H1 (cell line): ENCODE measurements at regions not wholly inside any gene's neighbourhood (a gene's known extent, or its start where the extent isn't known, plus 50 kb on each side); places are given as distances from the start of the nearest gene placed in this dataset.

Source experiments
- CTCF ChIA-PET: fragments of 300-600 bp; sonication (Branson Sonifier 250); formaldehyde crosslinking; loops from one replicate; lab custom pipeline; 2021; ENCODE audit not compliant: partially characterized antibody; lab: Charles Lee
- POLR2A ChIA-PET: fragments of 300-600 bp; sonication (Branson Sonifier 250); formaldehyde crosslinking; loops from one replicate; lab custom pipeline; 2021; ENCODE audit warnings: inconsistent platforms; ENCODE audit not compliant: partially characterized antibody; lab: Charles Lee
- DNase-seq, 2 experiments: peaks; one replicate each; pipeline versions ENCODE4 v3.0.0 to v3.0.0-alpha.2; 2010 to 2022; ENCODE audit warnings: low spot score in 2 of 2, low read depth in 1 of 2, mixed read lengths in 1 of 2
- FAIRE-seq: peaks from 2 replicates; lab custom pipeline; 2011; peaks lifted over from hg19 to GRCh38; lab: Jason Lieb, UNC
- H2AFZ ChIP-seq: 2 replicates; pipeline ENCODE4 v1.8.1; 2012; ENCODE audit warnings: low read length, inconsistent platforms
- H2AK5ac ChIP-seq: 2 replicates; pipeline ENCODE4 v1.6.1; 2013; ENCODE audit warnings: low read depth, low read length
- H2BK120ac ChIP-seq: replicated peaks from 2 replicates; pipeline ENCODE3; 2013; ENCODE audit warnings: low read depth, low read length, inconsistent platforms
- H2BK12ac ChIP-seq: 2 replicates; pipeline ENCODE4 v1.6.1; 2013; ENCODE audit warnings: low read depth, low read length
- H2BK15ac ChIP-seq: 2 replicates; pipeline ENCODE4 v1.6.1; 2013; ENCODE audit warnings: low read length
- H2BK20ac ChIP-seq: 2 replicates; pipeline ENCODE4 v1.6.1; 2013; ENCODE audit warnings: low read length
- H2BK5ac ChIP-seq: 2 replicates; pipeline ENCODE4 v1.6.1; 2013; ENCODE audit warnings: low read depth, low read length
- H3K14ac ChIP-seq: 2 replicates; pipeline ENCODE4 v1.6.1; 2013; ENCODE audit warnings: inconsistent platforms; ENCODE audit not compliant: insufficient read length
- H3K18ac ChIP-seq: 2 replicates; pipeline ENCODE4 v1.6.1; 2013; ENCODE audit warnings: low read length; ENCODE audit errors: extremely low read depth
- H3K23ac ChIP-seq: 2 replicates; pipeline ENCODE4 v1.6.1; 2013; ENCODE audit warnings: inconsistent platforms; ENCODE audit not compliant: insufficient read length
- H3K23me2 ChIP-seq: 2 replicates; pipeline ENCODE4 v1.6.1; 2013; ENCODE audit warnings: low read depth, low read length
- H3K27ac ChIP-seq: 2 replicates; pipeline ENCODE4 v1.6.1; 2011; ENCODE audit warnings: low read depth, low read length, inconsistent platforms
- H3K27me3 ChIP-seq, 4 experiments: replicated peaks in 1 of 4; 1 replicate in 1 of 4; 2 replicates in 3 of 4; pipeline versions ENCODE4 v1.6.1 to v1.8.1; 2011 to 2013; ENCODE audit warnings: low read length in 3 of 4, mild to moderate bottlenecking in 3 of 4, inconsistent platforms in 2 of 4, mixed read lengths in 2 of 4, moderate library complexity in 1 of 4; ENCODE audit not compliant: control insufficient read depth in 3 of 4, insufficient read depth in 3 of 4; ENCODE audit errors: extremely low read depth in 1 of 4
- H3K36me3 ChIP-seq, 4 experiments: 2 replicates each; pipeline versions ENCODE4 v1.6.1 to v1.8.1; 2011 to 2013; ENCODE audit warnings: mild to moderate bottlenecking in 4 of 4, low read length in 3 of 4, moderate library complexity in 2 of 4, control low read depth in 1 of 4, inconsistent platforms in 1 of 4; ENCODE audit not compliant: insufficient read depth in 4 of 4, control insufficient read depth in 2 of 4
- H3K4ac ChIP-seq: replicated peaks from 2 replicates; pipeline ENCODE3; 2013; ENCODE audit warnings: low read length, low read depth, mixed read lengths, inconsistent platforms; ENCODE audit not compliant: insufficient read length
- H3K4me1 ChIP-seq, 4 experiments: replicated peaks in 1 of 4; 1 replicate in 1 of 4; 2 replicates in 3 of 4; pipeline versions ENCODE4 v1.6.1 to v1.8.1; 2011 to 2013; ENCODE audit warnings: low read length in 3 of 4, inconsistent platforms in 2 of 4, mixed read lengths in 1 of 4; ENCODE audit not compliant: insufficient read depth in 4 of 4, control insufficient read depth in 3 of 4
- H3K4me2 ChIP-seq, 2 experiments: 2 replicates each; pipeline versions ENCODE4 v1.6.1 to v1.8.1; 2011 to 2013; ENCODE audit warnings: low read depth in 2 of 2, low read length in 2 of 2, control low read depth in 1 of 2, inconsistent platforms in 1 of 2, mild to moderate bottlenecking in 1 of 2; ENCODE audit not compliant: insufficient read depth in 1 of 2
- H3K4me3 ChIP-seq, 4 experiments: fragments of 200-600, 300-600 bp in 1 of 4; sonication (generic), shearing (Covaris generic), sonication (Bioruptor Twin) in 1 of 4; 2 replicates each; pipeline versions ENCODE4 v1.5.1 to v1.8.1; 2011 to 2016; ENCODE audit warnings: low read length in 4 of 4, low read depth in 3 of 4, control low read depth in 2 of 4, inconsistent platforms in 2 of 4, mild to moderate bottlenecking in 2 of 4, mixed read lengths in 1 of 4, moderate library complexity in 1 of 4; ENCODE audit not compliant: insufficient read depth in 2 of 4; ENCODE audit errors: extremely low read depth in 1 of 4
- H3K56ac ChIP-seq: replicated peaks from 2 replicates; pipeline ENCODE3; 2013; ENCODE audit warnings: low read depth, mild to moderate bottlenecking, mixed read lengths, low read length, inconsistent platforms; ENCODE audit not compliant: insufficient read length
- H3K79me1 ChIP-seq: 2 replicates; pipeline ENCODE4 v1.6.1; 2013; ENCODE audit warnings: low read depth, low read length, control low read depth
- H3K79me2 ChIP-seq, 2 experiments: 2 replicates each; pipeline versions ENCODE4 v1.6.1 to v1.8.1; 2012 to 2013; ENCODE audit warnings: low read length in 2 of 2, mild to moderate bottlenecking in 2 of 2, inconsistent platforms in 1 of 2; ENCODE audit not compliant: insufficient read depth in 2 of 2, control insufficient read depth in 1 of 2
- H3K9ac ChIP-seq, 4 experiments: replicated peaks in 1 of 4; 1 replicate in 1 of 4; 2 replicates in 3 of 4; pipeline versions ENCODE4 v1.6.1 to v1.8.1; 2011 to 2013; ENCODE audit warnings: low read depth in 3 of 4, low read length in 3 of 4, control low read depth in 2 of 4, mild to moderate bottlenecking in 2 of 4, moderate library complexity in 2 of 4, inconsistent platforms in 1 of 4; ENCODE audit errors: extremely low read depth in 1 of 4
- H3K9me3 ChIP-seq, 2 experiments: 2 replicates each; pipeline versions ENCODE4 v1.6.1 to v1.8.1; 2012 to 2013; ENCODE audit warnings: mild to moderate bottlenecking in 2 of 2, moderate library complexity in 2 of 2, control low read depth in 1 of 2, inconsistent platforms in 1 of 2, low read depth in 1 of 2, low read length in 1 of 2, mixed read lengths in 1 of 2; ENCODE audit not compliant: insufficient read depth in 2 of 2
- H4K20me1 ChIP-seq, 2 experiments: replicated peaks in 1 of 2; 2 replicates each; pipeline versions ENCODE3 to v1.8.1; 2011 to 2013; ENCODE audit warnings: inconsistent platforms in 2 of 2, low read length in 2 of 2, mild to moderate bottlenecking in 1 of 2; ENCODE audit not compliant: insufficient read depth in 2 of 2, control insufficient read depth in 1 of 2
- H4K5ac ChIP-seq: 2 replicates; pipeline ENCODE4 v1.6.1; 2013; ENCODE audit warnings: low read length, low read depth, mixed read lengths, inconsistent platforms; ENCODE audit not compliant: insufficient read length
- H4K8ac ChIP-seq: 2 replicates; pipeline ENCODE4 v1.8.0; 2013; ENCODE audit warnings: mild to moderate bottlenecking, moderate library complexity, low read length, inconsistent platforms; ENCODE audit not compliant: insufficient read depth; ENCODE audit errors: extremely low read depth
- H4K91ac ChIP-seq: replicated peaks from 2 replicates; pipeline ENCODE3; 2013; ENCODE audit warnings: low read length, mixed read lengths, inconsistent platforms; ENCODE audit not compliant: insufficient read length
- KDM4A ChIP-seq: IDR thresholded peaks from one replicate; pipeline ENCODE4 v1.7.1; 2012; ENCODE audit warnings: low read depth, mild to moderate bottlenecking, moderate library complexity, low read length, inconsistent platforms; ENCODE audit not compliant: severe bottlenecking
- PHF8 ChIP-seq: fragments of 200-600 bp; sonication (generic); conservative IDR thresholded peaks from 2 replicates; pipeline ENCODE4 v1.7.1; 2012; ENCODE audit warnings: low read depth, mild to moderate bottlenecking, inconsistent platforms, low read length, moderate library complexity
- POLR2A ChIP-seq, 2 experiments: IDR thresholded peaks; 1 replicate in 1 of 2; 2 replicates in 1 of 2; pipeline ENCODE4 v1.6.1; 2011; ENCODE audit warnings: low read depth in 2 of 2, low read length in 2 of 2, mild to moderate bottlenecking in 2 of 2; ENCODE audit errors: control extremely low read depth in 1 of 2
- TEAD4 ChIP-seq: IDR thresholded peaks from 2 replicates; pipeline ENCODE4 v1.6.1; 2012; ENCODE audit warnings: low read depth, low read length, inconsistent platforms, mixed read lengths
- WGBS, 2 experiments: shearing (Covaris generic) in 1 of 2; methylation state at CpG; one replicate each; pipeline versions ENCODE4 v1.1.6 to v1.1.7; 2013 to 2015; ENCODE audit warnings: low lambda C conversion rate in 2 of 2, mixed read lengths in 2 of 2, inconsistent platforms in 1 of 2, low coverage in 1 of 2, missing lambda C conversion rate in 1 of 2; ENCODE audit not compliant: insufficient replicate concordance in 2 of 2, insufficient coverage in 1 of 2, insufficient read length in 1 of 2; ENCODE audit errors: extremely low coverage in 1 of 2, missing lambda C conversion rate in 1 of 2; 5-methylcytosine and 5-hydroxymethylcytosine counted together
- TF ChIP-seq, protein P1 (sequence below): IDR thresholded peaks from 2 replicates; pipeline ENCODE4 v1.6.1; 2012; ENCODE audit warnings: inconsistent platforms

DNA sequence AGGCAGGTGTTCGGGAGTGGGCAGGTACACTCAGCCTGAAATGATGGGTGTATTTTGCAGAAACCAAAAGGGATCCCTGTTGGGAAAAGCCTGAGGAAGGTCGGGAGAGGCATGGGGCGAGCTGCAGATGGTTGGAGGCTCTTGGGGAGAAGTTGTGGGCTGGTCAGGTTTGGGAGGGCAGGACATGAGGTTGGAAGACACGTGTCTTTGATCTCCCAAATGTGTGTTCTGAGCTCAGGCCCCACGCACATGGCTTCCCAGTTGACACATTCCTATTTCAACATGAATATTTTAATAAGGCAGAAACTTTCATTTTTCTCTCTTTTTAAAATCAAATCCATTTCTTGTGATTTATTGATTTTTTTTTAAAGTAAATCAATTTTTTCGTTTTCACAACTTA is 1003.3 kb downstream of the TBC1D22A start:
- Histone ChIP-seq H3K9me3 (no peaks in the 10 kb centered on the region), H4K5ac (no peak overlapping the region), H3K36me3 (no peaks in the 10 kb centered on the region), H3K23ac (no peak overlapping the region), H3K18ac (no peak overlapping the region), H3K4me2 (no peak overlapping the region), H4K8ac (no peak overlapping the region), H3K4ac (no peak overlapping the region), H2AK5ac (no peak overlapping the region), H3K23me2 (no peaks in the 10 kb centered on the region), H3K4me1 (no peaks in the 10 kb centered on the region), H3K4me3 (no peak overlapping the region), H2BK15ac (no peak overlapping the region), H3K9ac (no peak overlapping the region), H3K79me2 (no peaks in the 10 kb centered on the region), H3K27ac (no peak overlapping the region), H2AFZ (no peak overlapping the region), H3K27me3 (no peaks in the 10 kb centered on the region), H2BK12ac (no peak overlapping the region), H3K56ac (no peak overlapping the region), H3K14ac (no peak overlapping the region), H2BK20ac (no peak overlapping the region), H2BK120ac (no peak overlapping the region), H2BK5ac (no peak overlapping the region), H4K91ac (no peak overlapping the region), H4K20me1 (peaks cover 0 to 4% of the 10 kb centered on the region in 2 experiments), H3K79me1 (no peaks in the 10 kb centered on the region)
- TF ChIP-seq POLR2A (IDR thresholded peaks at IDR 0.05; ENCODE audit: control extremely low read depth in 1 of 2, low read depth in 2 of 2, low read length in 2 of 2) (no peak), TEAD4 (no peak), PHF8 (no peak), KDM4A (no peak)
- TF ChIP-seq, protein P1, sequence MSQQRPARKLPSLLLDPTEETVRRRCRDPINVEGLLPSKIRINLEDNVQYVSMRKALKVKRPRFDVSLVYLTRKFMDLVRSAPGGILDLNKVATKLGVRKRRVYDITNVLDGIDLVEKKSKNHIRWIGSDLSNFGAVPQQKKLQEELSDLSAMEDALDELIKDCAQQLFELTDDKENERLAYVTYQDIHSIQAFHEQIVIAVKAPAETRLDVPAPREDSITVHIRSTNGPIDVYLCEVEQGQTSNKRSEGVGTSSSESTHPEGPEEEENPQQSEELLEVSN, result no peak
- 79% methylated on average over 6 of the region's 6 CpGs; no CpG with 5 or more reads in 1 of the 2 experiments for WGBS, 2 experiments
- DNase-seq (no peak), FAIRE-seq (no peak)
- POLR2A ChIA-PET, result no interaction called here
- CTCF ChIA-PET, result interaction anchor here (1.8 kb wide), 1 partner anchor 10 kb away, joined by 4 read pairs; no protein-coding TSS in a partner anchor
